H1 (cell line): ENCODE measurements at regions not wholly inside any gene's neighbourhood (a gene's known extent, or its start where the extent isn't known, plus 50 kb on each side); places are given as distances from the start of the nearest gene placed in this dataset.
A peak's percentile ranks its signal among the peaks of the same experiment; 100 is the strongest.

Source experiments
- BRCA1 ChIP-seq: IDR thresholded peaks from 2 replicates; pipeline ENCODE4 v1.6.1; 2012; ENCODE audit warnings: low read depth, low read length, improper control_type of control experiment
- CBX5 ChIP-seq: fragments of 300-800, 300-1000 bp; sonication (generic); IDR thresholded peaks from 2 replicates; pipeline ENCODE4 v1.7.1; 2016; ENCODE audit warnings: antibody characterized with exemption, low read length, low read depth
- CHD1 ChIP-seq: IDR thresholded peaks from 2 replicates; pipeline ENCODE4 v1.6.1; 2012; ENCODE audit warnings: low read depth, low read length, improper control_type of control experiment
- CREB1 ChIP-seq: IDR thresholded peaks from 2 replicates; pipeline ENCODE4 v1.6.1; 2012; ENCODE audit warnings: inconsistent platforms
- JUND ChIP-seq: IDR thresholded peaks from 2 replicates; pipeline ENCODE4 v1.6.1; 2011; ENCODE audit warnings: mild to moderate bottlenecking, improper control_type of control experiment, low read length
- KDM1A ChIP-seq: fragments of 200-600, 300-600 bp; sonication (generic); IDR thresholded peaks from 2 replicates; pipeline ENCODE4 v1.7.1; 2016; ENCODE audit warnings: mild to moderate bottlenecking, low read length, borderline replicate concordance
- MAX ChIP-seq: IDR thresholded peaks from 2 replicates; pipeline ENCODE4 v1.6.1; 2012; ENCODE audit warnings: inconsistent platforms
- RAD21 ChIP-seq, 2 experiments: IDR thresholded peaks in 1 of 2; conservative IDR thresholded peaks in 1 of 2; 2 replicates each; pipeline ENCODE4 v1.6.1; 2011; ENCODE audit warnings: low read depth in 2 of 2, low read length in 2 of 2, improper control_type of control experiment in 1 of 2, inconsistent platforms in 1 of 2, mild to moderate bottlenecking in 1 of 2, moderate library complexity in 1 of 2
- RBBP5 ChIP-seq: IDR thresholded peaks from 2 replicates; pipeline ENCODE4 v1.7.1; 2012; ENCODE audit warnings: low read depth, mild to moderate bottlenecking, inconsistent platforms, low read length, moderate library complexity, borderline replicate concordance
- RNF2 ChIP-seq: fragments of 200-900, 300-1000 bp; sonication (generic); IDR thresholded peaks from 2 replicates; pipeline ENCODE4 v1.7.1; 2016; ENCODE audit warnings: borderline replicate concordance, low read depth, mild to moderate bottlenecking, antibody characterized with exemption, low read length; ENCODE audit not compliant: poor library complexity, severe bottlenecking; ENCODE audit errors: missing control alignments
- SIN3A ChIP-seq, 2 experiments: IDR thresholded peaks in 1 of 2; conservative IDR thresholded peaks in 1 of 2; 2 replicates each; pipeline ENCODE4 v1.6.1; 2011 to 2012; ENCODE audit warnings: low read length in 2 of 2, improper control_type of control experiment in 1 of 2, low read depth in 1 of 2, mild to moderate bottlenecking in 1 of 2
- SP1 ChIP-seq: IDR thresholded peaks from 2 replicates; pipeline ENCODE4 v1.6.1; 2011; ENCODE audit warnings: low read depth, low read length
- TAF7 ChIP-seq: optimal IDR thresholded peaks from 2 replicates; pipeline ENCODE3; 2011; ENCODE audit warnings: low read depth, mild to moderate bottlenecking, inconsistent platforms, low read length, moderate library complexity, borderline replicate concordance
- TCF12 ChIP-seq: IDR thresholded peaks from 2 replicates; pipeline ENCODE4 v1.6.1; 2011; ENCODE audit warnings: low read depth, mild to moderate bottlenecking, low read length
- YY1 ChIP-seq: IDR thresholded peaks from 2 replicates; pipeline ENCODE4 v1.6.1; 2011; ENCODE audit warnings: low read depth, mild to moderate bottlenecking, low read length
- TF ChIP-seq, protein P1 (sequence below): IDR thresholded peaks from 2 replicates; pipeline ENCODE4 v1.6.1; 2012; ENCODE audit warnings: low read length, inconsistent platforms
- TF ChIP-seq, protein P2 (sequence below): IDR thresholded peaks from 2 replicates; pipeline ENCODE4 v1.6.1; 2011; ENCODE audit warnings: low read length, improper control_type of control experiment
- TF ChIP-seq, protein P3 (sequence below): IDR thresholded peaks from 2 replicates; pipeline ENCODE4 v1.6.1; 2011; ENCODE audit warnings: low read depth, mild to moderate bottlenecking, low read length; ENCODE audit not compliant: insufficient read depth

DNA sequence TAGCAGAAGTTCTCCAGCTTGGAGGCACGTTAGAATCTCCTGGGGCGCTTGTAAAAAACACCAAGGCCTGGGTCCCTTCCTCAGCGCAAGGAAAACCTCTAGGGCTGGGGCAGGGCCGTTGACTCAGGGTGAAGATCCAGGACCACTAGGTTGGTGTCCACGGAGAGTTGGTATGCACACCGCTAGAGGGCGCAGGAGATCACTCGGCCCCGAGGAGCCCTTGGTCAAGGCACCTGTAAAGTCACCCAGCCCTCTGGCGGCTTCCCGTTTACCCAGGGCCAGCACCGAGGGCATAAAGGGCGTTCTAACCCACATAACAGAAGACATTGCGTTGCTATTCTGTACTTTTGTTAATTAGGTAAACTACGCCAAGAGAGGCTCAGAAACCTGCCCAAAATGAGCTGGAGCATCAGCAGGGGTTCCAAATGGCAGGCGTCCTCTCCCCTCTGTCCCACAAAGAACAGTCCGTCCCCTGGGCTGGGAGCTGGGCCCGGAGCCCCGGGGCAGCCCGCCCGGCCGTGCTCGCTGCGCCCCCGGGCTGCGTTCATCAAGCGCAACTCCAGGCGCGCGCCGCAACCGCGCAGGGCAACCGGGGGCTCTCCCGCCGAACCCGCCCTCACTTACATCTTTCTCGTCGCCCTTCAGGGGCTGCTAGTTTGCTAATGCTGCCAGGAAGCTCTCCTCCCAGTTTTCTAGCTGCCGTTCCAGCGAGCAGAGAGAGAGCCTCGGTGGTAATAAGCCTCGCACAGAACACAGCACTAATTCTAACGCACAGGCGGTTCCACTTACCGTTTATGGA, 332.1 kb downstream of the ARRDC4 start (continued):
- TF ChIP-seq SP1, result no peak
- TF ChIP-seq CHD1, result no peak
- no peak for TF ChIP-seq CBX5
- TF ChIP-seq, protein P1, sequence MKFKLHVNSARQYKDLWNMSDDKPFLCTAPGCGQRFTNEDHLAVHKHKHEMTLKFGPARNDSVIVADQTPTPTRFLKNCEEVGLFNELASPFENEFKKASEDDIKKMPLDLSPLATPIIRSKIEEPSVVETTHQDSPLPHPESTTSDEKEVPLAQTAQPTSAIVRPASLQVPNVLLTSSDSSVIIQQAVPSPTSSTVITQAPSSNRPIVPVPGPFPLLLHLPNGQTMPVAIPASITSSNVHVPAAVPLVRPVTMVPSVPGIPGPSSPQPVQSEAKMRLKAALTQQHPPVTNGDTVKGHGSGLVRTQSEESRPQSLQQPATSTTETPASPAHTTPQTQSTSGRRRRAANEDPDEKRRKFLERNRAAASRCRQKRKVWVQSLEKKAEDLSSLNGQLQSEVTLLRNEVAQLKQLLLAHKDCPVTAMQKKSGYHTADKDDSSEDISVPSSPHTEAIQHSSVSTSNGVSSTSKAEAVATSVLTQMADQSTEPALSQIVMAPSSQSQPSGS, result no peak
- TF ChIP-seq RNF2, result no peak
- peak; percentile 43; the same call in 1 of the 2 replicates for TF ChIP-seq CREB1
- no peak for TF ChIP-seq MAX
- TF ChIP-seq, protein P2, sequence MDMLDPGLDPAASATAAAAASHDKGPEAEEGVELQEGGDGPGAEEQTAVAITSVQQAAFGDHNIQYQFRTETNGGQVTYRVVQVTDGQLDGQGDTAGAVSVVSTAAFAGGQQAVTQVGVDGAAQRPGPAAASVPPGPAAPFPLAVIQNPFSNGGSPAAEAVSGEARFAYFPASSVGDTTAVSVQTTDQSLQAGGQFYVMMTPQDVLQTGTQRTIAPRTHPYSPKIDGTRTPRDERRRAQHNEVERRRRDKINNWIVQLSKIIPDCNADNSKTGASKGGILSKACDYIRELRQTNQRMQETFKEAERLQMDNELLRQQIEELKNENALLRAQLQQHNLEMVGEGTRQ, result no peak
- peak; percentile 53 to 66 for TF ChIP-seq RAD21 (IDR thresholded peaks at IDR 0.05 in 1 of 2, conservative IDR thresholded peaks at IDR 0.05 in 1 of 2; ENCODE audit: low read depth in 2 of 2, low read length in 2 of 2)
- TF ChIP-seq RBBP5, result no peak
- TF ChIP-seq BRCA1, result no peak
- 0 out of 2 replicates have a peak, but pooled peaks have one; percentile 13 for TF ChIP-seq KDM1A
- no peak for TF ChIP-seq SIN3A (conservative IDR thresholded peaks at IDR 0.05 in 1 of 2, IDR thresholded peaks at IDR 0.05 in 1 of 2; ENCODE audit: low read depth in 1 of 2, low read length in 2 of 2)
- no peak for TF ChIP-seq TAF7
- TF ChIP-seq, protein P3, sequence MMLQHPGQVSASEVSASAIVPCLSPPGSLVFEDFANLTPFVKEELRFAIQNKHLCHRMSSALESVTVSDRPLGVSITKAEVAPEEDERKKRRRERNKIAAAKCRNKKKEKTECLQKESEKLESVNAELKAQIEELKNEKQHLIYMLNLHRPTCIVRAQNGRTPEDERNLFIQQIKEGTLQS, result no peak
- 0 out of 2 replicates have a peak, but pooled peaks have one; percentile 9 for TF ChIP-seq YY1
- TF ChIP-seq JUND, result no peak
- no peak for TF ChIP-seq TCF12
